OCI-LY3 (cell line): ENCODE measurements at regions not wholly inside any gene's neighbourhood (a gene's known extent, or its start where the extent isn't known, plus 50 kb on each side); places are given as distances from the start of the nearest gene placed in this dataset.

Experiments used
- EZH2phosphoT487 ChIP-seq: fragments of 200-600 bp; shearing (Covaris generic); IDR thresholded peaks from 2 replicates; pipeline ENCODE4 v1.6.1; 2018; ENCODE audit warnings: antibody characterized with exemption, mixed run types, low read depth
- TF ChIP-seq, protein P1 (sequence below): fragments of 200-600, 300-600 bp; sonication (generic); IDR thresholded peaks from 2 replicates; pipeline ENCODE4 v1.5.1; 2014; ENCODE audit warnings: antibody characterized with exemption, low read length, low read depth

DNA sequence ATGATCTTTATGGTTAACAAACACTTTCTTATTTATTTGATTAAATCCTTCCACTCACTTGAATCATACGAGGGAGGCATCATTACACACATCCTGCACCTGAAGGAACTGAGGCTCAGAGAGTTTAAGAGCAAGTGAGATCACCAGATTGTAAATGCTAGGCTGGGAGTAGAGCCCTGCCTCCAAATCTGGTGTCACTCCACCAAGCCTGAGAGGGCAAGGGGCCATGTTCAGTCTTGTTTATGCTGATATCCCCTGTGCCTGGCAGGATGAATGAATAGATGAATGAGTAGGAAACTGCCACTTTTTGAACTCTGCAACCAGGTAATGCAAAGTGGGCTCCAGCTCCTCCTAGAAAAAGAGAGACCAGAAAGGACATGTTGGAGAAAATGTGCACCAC lies 59.1 kb downstream of the RASSF10 start:
- TF ChIP-seq, protein P1, sequence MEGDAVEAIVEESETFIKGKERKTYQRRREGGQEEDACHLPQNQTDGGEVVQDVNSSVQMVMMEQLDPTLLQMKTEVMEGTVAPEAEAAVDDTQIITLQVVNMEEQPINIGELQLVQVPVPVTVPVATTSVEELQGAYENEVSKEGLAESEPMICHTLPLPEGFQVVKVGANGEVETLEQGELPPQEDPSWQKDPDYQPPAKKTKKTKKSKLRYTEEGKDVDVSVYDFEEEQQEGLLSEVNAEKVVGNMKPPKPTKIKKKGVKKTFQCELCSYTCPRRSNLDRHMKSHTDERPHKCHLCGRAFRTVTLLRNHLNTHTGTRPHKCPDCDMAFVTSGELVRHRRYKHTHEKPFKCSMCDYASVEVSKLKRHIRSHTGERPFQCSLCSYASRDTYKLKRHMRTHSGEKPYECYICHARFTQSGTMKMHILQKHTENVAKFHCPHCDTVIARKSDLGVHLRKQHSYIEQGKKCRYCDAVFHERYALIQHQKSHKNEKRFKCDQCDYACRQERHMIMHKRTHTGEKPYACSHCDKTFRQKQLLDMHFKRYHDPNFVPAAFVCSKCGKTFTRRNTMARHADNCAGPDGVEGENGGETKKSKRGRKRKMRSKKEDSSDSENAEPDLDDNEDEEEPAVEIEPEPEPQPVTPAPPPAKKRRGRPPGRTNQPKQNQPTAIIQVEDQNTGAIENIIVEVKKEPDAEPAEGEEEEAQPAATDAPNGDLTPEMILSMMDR, result no peak
- no peak for TF ChIP-seq EZH2phosphoT487
